ENCODE measurements at regions not wholly inside any gene's neighbourhood (a gene's known extent, or its start where the extent isn't known, plus 50 kb on each side); places are given as distances from the start of the nearest gene placed in this dataset.
"Not testable (repeated sequence)": the region's sequence is repeated elsewhere in the genome, so short reads cannot be mapped to it uniquely, and the experiment has no call there.

DNA sequence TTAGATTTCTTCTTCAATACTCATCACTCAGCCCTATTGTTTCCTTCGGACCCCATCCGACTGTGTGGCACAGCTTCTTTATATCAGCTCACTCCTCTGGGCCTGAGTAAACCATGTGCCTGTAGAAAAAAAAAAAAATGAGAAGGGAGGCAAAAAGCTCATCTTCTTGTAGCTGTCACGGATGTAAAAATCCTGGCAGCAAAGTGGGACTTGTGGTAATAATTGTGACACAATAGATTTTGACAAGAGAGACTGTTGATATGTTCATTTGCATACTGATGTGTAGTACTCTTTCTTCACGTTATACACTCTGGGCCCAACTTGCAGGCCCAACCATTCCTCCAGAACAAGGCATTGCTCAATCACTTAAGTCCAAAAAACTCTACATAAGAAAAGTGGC is 270.0 kb upstream of the SMIM21 start:
- H3K27me3 ChIP-seq = no peaks in the 10 kb centered on the region
- intact Hi-C loops (cut with DNase I) = no loop called here
- no peak overlapping the region for H3K4me3 ChIP-seq
- no peaks in the 10 kb centered on the region for H3K36me3 ChIP-seq
- H3K4me1 ChIP-seq = no peaks in the 10 kb centered on the region
- TF ChIP-seq, protein P1, sequence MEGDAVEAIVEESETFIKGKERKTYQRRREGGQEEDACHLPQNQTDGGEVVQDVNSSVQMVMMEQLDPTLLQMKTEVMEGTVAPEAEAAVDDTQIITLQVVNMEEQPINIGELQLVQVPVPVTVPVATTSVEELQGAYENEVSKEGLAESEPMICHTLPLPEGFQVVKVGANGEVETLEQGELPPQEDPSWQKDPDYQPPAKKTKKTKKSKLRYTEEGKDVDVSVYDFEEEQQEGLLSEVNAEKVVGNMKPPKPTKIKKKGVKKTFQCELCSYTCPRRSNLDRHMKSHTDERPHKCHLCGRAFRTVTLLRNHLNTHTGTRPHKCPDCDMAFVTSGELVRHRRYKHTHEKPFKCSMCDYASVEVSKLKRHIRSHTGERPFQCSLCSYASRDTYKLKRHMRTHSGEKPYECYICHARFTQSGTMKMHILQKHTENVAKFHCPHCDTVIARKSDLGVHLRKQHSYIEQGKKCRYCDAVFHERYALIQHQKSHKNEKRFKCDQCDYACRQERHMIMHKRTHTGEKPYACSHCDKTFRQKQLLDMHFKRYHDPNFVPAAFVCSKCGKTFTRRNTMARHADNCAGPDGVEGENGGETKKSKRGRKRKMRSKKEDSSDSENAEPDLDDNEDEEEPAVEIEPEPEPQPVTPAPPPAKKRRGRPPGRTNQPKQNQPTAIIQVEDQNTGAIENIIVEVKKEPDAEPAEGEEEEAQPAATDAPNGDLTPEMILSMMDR (IDR thresholded peaks at IDR 0.05) = no peak
- H3K27ac ChIP-seq = no peak overlapping the region
- no peaks in the 10 kb centered on the region for H3K9me3 ChIP-seq
- H3K9ac ChIP-seq (ENCODE audit: low read depth in 2 of 2, low read length in 2 of 2) = no peak overlapping the region
- no peak for DNase-seq

DNA sequence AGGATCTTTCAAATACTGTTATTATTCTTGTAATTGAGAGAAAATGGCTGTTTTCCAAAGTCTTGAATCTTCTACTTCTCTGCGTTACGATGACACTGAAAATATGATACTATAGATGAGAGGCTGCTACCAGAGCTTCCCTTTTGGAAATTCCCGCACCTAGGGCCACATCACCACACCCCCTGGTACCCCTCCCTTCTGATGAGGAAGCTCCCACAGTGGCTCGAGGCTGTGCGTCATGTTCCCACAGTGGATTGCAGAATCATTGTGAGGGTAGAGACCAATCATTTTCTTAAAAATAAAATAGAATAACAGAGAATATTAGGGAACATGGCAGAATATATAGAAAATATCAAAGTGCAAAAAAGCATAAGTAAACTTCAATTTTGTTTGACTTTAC is 268.9 kb upstream of the SMIM21 start:
- intact Hi-C loops (cut with DNase I) = no loop called here
- TF ChIP-seq, protein P1 (IDR thresholded peaks at IDR 0.05) = no peak
- no peak overlapping the region for H3K27ac ChIP-seq
- DNase-seq = no peak
- no peak overlapping the region for H3K4me3 ChIP-seq
- H3K9me3 ChIP-seq = no peaks in the 10 kb centered on the region
- no peak overlapping the region for H3K9ac ChIP-seq (ENCODE audit: low read depth in 2 of 2, low read length in 2 of 2)
- no peaks in the 10 kb centered on the region for H3K27me3 ChIP-seq
- H3K4me1 ChIP-seq = no peaks in the 10 kb centered on the region
- no peaks in the 10 kb centered on the region for H3K36me3 ChIP-seq

DNA sequence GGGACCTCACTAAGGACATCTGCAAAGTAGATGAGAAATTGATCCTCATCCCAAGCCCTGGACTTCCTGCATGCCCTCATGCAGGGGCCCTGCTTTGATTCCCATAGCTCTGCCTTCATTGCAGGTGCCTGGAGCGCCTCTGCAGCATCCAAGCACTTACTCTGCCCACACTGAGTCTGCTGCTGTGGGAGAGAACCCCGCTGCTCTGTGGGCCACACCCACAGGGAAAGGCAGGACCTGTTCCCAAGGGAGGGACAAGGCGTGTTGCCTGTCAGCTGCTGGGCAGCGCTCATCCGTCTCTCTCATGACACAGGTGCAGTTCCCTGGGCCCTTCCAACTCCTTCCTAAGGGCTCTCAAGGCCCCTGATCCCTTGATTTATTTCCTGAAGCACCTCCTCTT is 266.8 kb upstream of the SMIM21 start:
- H3K27me3 ChIP-seq = no peaks in the 10 kb centered on the region
- TF ChIP-seq, protein P1 (IDR thresholded peaks at IDR 0.05) = no peak
- no peak overlapping the region for H3K9ac ChIP-seq (ENCODE audit: low read depth in 2 of 2, low read length in 2 of 2)
- H3K4me1 ChIP-seq = no peaks in the 10 kb centered on the region
- H3K9me3 ChIP-seq = no peaks in the 10 kb centered on the region
- no peak overlapping the region for H3K4me3 ChIP-seq
- no peak overlapping the region for H3K27ac ChIP-seq
- H3K36me3 ChIP-seq = no peaks in the 10 kb centered on the region
- intact Hi-C loops (cut with DNase I) = no loop called here
- no peak for DNase-seq

DNA sequence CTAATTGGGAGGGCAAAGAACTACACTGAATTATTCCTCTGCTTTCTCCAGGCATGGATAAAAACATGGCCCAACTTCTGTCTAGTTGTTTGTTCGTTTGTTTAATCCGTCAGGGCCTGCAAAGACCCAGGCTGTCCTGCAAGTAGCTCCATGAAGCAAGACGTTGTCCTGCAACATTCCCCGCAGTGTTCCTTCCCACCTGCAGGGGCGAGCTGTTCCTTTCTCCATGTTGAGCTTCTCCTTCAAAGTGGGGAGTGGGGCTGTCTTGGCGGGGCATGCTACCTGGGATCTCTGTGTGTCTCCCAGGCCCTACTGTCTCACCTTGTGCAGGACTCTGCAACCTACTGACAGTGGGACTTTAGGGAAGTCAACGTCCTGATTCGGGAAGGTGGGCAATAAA is 264.0 kb upstream of the SMIM21 start:
- H3K4me1 ChIP-seq = no peaks in the 10 kb centered on the region
- TF ChIP-seq, protein P1 (IDR thresholded peaks at IDR 0.05) = no peak
- H3K36me3 ChIP-seq = no peaks in the 10 kb centered on the region
- no peak for DNase-seq
- no peaks in the 10 kb centered on the region for H3K9me3 ChIP-seq
- no peak overlapping the region for H3K4me3 ChIP-seq
- H3K27me3 ChIP-seq = no peaks in the 10 kb centered on the region
- H3K27ac ChIP-seq = no peak overlapping the region
- no peak overlapping the region for H3K9ac ChIP-seq (ENCODE audit: low read depth in 2 of 2, low read length in 2 of 2)
- intact Hi-C loops (cut with DNase I) = no loop called here

DNA sequence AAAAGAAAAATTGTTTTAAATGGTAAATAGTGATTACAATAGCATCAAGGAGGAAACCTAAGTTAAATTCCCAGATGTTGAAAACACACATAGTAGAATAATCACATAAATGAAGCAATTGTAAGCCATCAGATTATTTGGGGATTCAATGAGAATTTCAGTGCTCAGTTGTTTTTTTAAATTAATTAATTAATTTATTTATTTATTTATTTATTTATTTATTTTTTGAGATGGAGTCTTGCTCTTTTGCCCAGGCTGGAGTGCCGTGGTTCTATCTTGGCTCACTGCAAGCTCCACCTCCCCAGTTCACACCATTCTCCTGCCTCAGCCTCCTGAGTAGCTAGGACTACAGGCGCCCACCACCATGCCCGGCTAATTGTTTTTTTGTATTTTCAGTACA is 262.8 kb upstream of the SMIM21 start:
- H3K9me3 ChIP-seq; H3K4me1 ChIP-seq; H3K27me3 ChIP-seq; H3K36me3 ChIP-seq; DNase-seq; H3K27ac ChIP-seq; intact Hi-C loops (cut with DNase I); H3K9ac ChIP-seq (ENCODE audit: low read depth in 2 of 2, low read length in 2 of 2); H3K4me3 ChIP-seq: not testable (repeated sequence)

DNA sequence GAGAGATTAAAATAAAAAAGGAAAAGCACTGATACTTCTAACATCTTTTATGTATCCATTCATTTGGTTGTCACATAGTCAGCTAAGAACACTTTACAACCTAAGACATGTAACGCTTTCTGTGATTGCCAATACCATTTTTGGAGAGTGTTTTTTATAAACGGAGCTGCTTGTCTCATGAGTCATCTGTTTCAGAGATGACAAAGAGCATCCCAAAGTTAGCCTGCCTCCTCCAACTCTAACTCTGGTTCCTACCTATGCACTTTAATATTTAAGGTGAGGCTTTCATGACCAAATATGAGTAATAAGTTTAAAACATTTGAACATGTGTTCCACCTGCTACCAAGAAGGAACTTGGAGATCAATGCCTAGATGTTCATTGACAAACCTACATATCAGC is 260.1 kb upstream of the SMIM21 start:
- no peaks in the 10 kb centered on the region for H3K4me1 ChIP-seq
- intact Hi-C loops (cut with DNase I) = no loop called here
- no peak overlapping the region for H3K4me3 ChIP-seq
- no peaks in the 10 kb centered on the region for H3K27me3 ChIP-seq
- H3K36me3 ChIP-seq = no peaks in the 10 kb centered on the region
- H3K9ac ChIP-seq (ENCODE audit: low read depth in 2 of 2, low read length in 2 of 2) = no peak overlapping the region
- TF ChIP-seq, protein P1 (IDR thresholded peaks at IDR 0.05) = no peak
- DNase-seq = no peak
- H3K27ac ChIP-seq = no peak overlapping the region
- no peaks in the 10 kb centered on the region for H3K9me3 ChIP-seq
